RCC 7860 (cell line): ENCODE measurements at regions not wholly inside any gene's neighbourhood (a gene's known extent, or its start where the extent isn't known, plus 50 kb on each side); places are given as distances from the start of the nearest gene placed in this dataset.

Source experiments
- DNase-seq: peaks from one replicate; pipeline ENCODE4 v3.0.0-alpha.2; 2015; ENCODE audit warnings: low spot score
- FAIRE-seq: peaks from 2 replicates; lab custom pipeline; 2012; peaks lifted over from hg19 to GRCh38; lab: Jason Lieb, UNC

DNA sequence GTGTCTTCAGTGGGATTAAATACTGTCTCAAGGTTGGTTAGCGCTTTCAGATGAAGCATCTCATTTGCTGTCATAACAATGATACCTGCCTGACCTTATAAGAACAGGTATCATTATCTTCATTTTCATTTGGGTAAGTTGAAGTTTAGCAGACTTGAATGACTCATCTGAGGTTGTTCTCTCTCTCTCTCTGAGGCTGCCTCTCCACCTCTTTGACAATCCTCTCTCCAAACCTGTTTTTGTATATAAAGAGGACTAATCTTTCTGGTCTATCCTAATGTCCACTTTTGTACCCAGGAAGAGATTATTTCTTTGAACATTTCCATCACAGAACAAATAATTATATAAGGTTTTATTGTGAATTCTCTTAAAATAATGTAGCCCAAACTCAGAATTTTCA, 291.4 kb downstream of the KLF6 start:
- DNase-seq = no peak
- FAIRE-seq = no peak

DNA sequence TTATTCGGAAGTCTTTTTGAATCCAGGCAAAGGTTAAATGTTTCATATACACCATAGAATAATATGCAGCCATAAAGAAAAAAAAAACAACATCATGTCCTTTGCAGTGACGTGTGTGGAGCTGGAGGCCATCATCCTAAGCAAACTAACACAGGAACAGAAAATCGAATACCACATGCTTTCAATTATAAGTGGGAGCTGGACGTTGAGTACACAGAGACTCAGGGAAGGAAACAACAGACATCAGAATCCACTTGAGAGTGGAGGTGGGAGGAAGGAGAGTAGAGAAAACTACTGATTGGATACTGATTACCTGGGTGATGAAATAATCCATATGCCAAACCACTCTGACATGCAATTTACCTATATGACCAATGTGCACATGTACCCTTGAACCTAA, 293.4 kb downstream of the KLF6 start:
- FAIRE-seq (no peak), DNase-seq (no peak)

DNA sequence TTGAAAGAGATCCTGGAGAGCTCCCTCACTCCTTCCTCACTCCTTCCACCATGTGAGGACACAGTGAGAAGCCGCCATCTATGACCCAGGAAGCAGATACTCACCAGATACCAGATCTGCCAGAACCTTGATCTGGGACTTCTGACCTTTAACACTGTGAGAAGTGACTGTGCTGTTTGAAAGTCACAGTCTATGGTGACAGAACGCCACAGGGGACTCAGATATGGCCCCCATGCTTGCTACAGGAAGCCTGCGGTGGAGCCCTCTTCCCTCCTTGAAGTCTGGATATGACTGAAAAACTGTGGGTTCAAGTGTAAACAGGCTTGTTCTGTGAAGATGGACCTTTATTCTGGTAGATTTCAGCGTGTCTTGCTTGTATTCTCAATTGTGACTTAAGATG, 297.8 kb downstream of the KLF6 start:
- FAIRE-seq (no peak), DNase-seq (no peak)

DNA sequence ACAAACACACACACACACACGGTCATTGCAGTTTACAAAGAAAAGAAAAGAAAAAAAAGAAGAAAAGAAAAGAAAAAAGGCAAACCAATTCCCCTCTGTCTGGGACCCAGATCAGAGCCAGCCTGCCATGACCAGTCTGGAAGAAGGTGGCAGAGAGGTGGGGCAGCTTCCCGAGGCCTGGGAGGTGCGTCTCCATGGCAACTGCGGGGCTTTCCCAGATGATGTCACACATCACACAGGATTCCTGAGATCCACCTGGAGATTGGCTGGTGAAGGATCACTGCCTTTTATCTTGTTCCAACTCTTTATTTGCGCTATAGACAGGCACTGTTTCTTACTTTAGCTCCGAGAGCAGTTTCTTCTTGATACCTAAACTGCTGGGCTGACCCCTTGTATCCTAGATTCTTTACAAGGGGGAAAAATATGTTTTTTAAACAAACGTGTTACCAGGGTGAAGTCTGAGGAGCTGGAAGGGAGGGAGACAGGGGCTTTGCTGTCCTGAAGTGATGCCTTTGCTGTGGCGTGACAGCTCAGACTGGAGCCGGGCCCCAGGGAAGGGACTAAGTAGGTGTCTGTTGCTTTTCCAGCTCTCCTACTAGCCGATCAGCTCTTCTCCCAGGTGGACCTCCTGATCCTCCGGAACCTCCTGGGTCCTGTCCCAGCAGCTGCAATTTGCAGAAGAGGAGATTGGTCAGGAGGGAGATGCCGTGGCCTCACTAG, 298.5 kb downstream of the KLF6 start:
- DNase-seq (peak; percentile 92), FAIRE-seq (peak; percentile 93)

DNA sequence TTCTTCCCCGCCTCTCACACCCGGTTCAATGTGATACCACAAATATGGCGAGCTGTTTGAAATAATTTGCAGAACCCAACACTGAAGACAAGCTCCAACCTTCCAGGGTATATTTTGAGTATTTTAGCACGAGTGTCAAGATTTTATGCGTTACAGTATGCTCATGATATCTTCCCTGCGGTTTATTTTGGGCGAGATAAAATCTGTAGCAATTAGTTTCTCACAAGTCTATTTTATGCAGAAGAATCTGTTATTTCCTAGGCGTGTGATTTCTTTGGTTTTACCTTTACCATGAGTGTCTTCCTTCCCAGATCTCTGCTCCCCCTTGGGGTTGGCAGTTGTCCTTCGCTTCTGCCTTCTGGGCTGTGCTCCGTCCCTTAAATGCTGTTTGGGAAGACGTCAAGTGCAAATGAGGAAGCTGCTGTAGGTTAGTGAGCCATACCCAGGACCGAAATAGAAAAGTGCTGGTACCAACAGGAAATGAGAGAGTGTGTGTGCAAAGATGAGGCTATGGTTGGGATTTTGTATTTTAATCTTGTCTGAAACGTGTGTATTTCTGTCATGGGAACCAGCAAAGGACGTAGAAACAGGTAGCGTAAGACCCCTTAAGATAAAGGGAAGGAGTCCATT, 299.8 kb downstream of the KLF6 start:
- FAIRE-seq (no peak), DNase-seq (no peak)

DNA sequence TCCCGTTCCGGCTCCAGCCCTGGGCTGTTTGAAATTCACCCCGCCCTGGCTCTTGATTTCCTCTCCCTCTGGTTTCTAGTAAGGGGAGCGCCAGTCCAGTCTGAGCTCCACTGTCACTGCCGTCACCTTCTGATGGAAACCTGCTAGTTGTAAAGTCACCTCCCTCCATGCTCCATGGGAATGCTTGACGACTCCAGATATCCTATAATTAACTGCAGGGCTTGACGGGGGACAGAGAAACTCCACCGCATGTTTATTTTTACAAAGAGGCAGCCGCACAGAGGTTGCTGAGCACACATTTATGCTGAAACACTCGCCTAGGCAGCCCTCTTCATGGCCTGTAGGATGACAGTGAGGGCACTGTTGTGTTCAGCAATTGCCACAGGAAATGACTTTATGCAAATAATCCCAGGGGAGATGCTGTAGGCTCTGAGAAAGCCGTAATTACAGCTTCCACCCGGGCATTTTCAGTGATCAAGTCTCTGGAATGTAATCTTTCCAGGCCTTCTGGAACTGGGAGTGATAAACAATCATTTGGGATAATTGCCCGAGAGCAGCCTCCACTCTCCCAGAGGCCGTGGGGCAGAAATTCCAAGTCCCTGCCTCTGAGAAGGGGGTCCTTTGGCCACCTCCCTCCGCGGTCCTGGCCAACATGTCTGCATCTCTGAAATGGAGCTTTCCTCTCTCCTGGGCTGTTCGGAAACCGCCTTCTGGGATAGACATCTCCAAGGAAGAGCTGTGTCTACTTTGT, 300.5 kb downstream of the KLF6 start:
- FAIRE-seq (no peak), DNase-seq (no peak)

DNA sequence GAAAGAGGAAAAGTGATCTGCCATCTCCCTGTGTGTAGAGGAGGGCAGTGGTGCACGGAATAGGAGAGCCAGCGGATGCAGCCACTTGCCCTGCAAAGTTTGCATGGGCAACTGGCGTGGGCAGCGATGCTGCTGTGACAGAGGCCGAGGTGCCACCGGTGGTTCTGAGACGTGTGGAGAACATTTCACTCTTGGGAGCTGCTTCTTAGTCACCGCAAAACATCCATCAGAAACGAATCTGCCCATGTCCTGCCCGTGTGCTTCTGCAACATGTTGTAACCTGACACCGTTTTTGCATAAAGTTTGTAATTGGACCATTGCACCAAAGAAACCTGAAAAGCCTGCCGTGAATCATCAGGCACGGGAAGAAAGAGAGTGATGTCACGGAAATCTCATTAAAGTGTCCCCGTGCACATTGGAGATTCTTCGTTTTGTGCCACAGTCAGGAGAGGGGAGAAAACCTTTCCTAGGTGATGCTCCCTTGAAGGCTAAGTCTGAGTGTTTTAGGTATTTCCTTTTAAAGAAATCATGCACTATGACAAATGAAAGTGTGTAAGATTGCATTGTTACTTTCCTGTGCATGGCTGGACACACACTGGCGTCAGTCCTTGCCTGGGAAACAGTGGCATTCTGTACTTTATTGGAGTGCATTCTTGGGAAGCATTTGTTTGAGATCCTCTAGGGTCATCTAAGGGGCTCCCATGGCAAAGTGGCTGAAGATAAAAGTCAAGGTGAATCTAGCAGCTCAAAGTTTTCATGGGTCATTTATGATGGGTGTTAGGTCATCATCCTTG, 302.6 kb downstream of the KLF6 start:
- DNase-seq (peak; percentile 96), FAIRE-seq (peak; percentile 95)

DNA sequence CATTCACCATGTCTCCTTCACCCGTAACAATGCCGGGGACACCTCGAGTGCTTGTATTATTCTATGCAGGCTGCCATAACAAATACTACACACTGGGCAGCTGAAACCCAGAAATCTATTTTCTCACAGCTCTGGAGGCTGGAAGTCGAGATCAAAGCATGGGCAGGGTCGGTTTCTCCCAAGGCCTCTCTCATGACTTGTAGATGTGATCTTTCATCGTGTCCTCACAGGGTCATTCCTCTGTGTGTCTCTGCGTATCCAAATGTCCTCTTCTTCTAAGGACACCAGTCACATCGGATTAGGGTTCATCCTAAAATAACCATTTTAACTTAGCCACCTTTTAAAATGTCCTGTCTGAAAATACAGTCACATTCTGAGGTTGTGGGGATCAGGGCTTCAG, 303.5 kb downstream of the KLF6 start:
- FAIRE-seq = no peak

DNA sequence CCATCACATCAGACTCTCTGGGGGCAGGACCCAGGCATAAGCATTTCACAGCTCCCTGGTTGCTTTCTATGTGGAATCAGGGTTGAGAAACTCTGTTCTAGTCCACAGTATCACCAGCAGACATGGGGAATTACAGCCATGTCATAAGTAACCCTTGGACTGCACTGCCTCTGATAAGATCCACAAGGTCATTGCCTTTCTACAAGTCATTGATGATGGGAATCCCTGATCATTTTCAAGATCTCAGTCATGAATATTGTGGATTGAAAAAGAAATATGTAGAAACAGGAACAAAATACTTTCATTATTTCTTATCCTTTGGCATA, 304.1 kb downstream of the KLF6 start:
- FAIRE-seq (no peak), DNase-seq (no peak)

More for the DNA sequence above, 303.5 kb downstream of the KLF6 start:
- no peak for DNase-seq

DNA sequence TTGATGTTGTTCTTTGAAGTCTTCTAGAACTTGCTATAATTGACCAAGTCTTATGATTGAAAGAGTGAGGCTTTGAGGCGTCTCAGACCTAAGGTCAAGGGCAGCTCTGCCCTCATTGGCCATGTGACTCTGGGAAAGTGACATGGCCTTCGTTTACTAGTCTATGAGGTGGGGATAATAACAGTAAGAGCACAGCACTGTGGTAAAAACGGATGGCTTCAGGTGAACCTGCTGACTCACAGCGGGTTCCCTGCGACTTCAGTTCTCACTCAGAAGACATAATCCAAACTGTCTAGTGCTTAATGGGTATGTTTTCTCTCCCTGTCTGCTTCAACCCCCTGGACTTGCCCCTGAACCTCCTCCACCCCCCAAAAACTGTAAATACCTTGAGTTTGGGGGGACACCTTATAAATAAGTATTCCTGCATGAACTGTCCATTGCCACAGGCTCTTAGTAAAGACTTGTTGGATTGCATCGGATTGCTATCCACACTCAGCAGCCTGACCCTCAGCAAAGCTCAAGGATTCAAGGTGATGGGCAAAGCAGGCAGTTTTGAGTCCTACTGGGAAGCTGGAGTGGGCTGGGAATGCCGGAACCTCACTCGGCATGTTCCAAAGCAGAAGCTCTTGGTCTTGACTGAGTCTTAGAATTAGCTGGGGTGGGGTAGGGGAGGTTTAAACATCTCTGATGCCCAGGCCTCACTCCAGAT, 304.6 kb downstream of the KLF6 start:
- FAIRE-seq (no peak), DNase-seq (no peak)

DNA sequence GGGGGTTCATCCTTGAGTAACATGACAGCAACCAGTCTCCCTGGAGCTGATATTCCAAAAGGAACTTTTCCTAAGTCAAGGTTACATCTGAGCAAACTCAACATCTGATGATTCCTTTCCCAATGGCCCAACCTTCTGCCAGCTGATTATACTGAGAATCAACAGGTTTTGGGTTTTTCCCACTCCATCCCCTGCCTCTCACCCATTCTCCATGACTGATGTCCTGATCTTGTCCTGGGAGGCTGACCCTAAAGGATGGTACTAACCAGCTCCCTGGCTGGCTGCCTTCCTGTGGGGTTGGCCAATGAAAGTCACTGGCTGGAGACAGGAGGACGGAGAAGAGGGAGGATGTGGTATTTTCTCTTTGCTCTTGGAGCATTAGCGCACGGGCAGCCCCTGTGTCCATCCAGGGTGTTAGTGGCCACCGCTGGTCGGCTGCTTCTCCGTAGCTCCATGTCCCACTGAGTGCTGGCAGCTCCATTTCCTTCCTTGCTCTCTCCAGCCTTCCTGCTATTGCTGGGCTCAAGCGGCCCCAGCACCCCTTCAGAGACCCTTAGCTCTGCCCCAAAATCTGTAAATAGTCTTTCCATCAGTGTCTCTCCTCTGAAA, 306.2 kb upstream of the PITRM1 start:
- FAIRE-seq = no peak
- DNase-seq = no peak

DNA sequence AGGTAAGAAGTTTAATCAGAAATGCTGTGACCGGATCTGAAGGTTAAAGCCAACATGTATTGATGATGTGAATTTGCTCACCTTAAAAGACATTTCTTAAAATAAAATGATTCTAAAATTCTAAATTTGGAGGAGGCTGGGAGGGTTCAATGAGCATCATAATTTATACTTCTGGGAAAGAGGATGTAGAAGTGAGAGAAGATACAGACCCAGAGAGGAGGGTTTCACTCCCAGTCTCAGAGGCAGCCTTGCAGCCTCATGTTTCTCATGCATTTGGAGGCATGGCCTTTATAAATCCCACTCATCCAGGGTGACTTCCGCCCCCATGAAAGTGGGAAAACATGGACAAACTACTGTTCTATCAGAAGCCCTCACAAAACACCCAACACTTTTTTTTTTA, 305.6 kb upstream of the PITRM1 start:
- DNase-seq = no peak
- no peak for FAIRE-seq

DNA sequence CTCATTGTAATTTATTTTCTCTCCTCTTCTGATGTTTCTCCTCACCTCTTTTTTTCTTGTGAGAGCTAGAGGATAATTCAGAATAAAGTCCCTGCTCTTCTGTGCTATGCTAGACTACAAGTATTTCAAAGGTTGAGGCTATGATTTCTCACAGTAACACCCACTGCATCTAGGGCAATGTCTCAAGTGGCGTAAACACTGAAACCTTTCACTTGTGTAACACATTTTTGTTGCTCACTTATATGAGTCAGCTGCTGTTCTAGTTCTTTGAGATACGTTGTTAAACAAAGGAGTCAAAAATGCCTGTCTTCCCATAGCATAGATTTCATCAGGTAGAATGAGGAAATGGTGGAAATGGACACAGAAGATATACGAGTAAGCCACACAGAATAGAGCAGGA, 305.1 kb upstream of the PITRM1 start:
- FAIRE-seq (peak; percentile 71), DNase-seq (peak; percentile 64)

DNA sequence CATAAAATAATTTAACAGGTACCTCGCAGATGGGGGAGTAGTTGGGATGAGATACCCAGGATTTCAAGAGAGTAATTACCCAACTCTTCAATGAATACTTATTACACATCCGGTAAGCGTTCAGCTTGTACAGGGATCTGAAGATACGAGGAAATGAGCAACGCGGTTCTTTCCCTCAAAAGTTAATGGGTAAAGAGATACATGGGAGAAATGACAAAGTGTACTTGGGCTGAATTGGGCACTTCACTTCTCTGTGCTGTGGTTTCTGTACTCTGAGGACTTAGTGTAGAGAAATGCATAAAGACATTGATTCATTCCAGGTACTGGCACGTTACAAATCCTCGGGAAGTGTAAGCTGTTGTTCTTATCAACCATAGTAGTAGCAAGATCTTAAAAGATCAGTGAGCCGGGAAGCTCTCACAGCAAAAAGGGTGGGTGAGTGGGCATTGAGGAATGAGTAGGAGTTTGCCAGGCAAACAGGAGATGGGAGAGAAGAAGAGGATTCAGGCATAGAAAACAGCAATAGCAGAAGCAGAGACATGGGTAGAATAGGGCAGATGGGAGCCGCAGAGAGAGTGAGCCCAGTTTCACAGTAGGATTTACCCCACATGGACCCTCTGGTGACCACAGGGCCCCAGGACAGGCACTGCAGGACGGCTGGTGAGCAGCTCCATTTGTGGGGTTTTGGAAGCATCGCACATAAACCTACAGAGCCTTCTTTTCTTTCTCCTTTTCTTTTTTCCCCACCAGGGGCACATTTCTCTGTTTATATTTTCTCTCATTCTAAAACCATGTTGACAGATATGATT, 304.3 kb upstream of the PITRM1 start:
- DNase-seq = peak; percentile 95
- FAIRE-seq = peak; percentile 97

DNA sequence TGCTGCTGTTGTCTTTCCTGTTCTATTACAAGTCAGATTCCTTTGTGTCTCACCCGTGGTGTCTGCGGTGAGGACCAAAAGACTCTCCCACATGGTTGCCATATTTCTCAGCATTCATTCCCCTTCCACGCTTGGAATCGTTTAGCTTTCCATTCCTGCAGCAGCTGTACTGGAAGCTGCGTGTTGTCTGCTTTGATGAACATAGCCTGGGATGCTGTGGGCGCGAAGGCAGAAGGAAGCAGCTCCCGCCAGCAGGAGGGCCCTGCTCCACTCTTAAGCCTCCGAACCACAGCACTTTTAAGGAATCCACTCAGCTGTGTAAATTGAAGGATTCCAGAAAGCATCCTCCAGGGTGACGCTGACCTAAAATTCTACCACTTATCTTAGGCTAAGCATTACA, 303.6 kb upstream of the PITRM1 start:
- no peak for FAIRE-seq

DNA sequence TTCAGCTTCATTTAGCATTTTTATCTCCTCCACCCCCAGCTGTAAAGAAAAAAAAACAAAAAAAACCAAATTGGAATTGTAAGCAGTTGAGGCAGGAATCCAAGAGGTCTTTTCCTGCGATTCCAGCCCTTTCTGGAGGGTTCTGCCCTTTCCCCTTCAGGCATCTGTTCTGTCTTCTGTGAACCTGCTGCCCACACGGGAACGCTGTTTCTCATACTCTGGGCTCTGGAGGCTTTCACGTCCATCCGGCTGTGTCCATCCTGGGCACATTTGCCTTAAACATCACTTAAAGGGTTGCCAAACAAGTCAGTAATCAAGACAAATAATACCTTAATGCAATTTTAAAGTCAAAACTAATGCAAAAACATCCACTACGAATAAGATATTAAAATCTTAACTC, 302.8 kb upstream of the PITRM1 start:
- DNase-seq (no peak), FAIRE-seq (no peak)

More for the DNA sequence above, 303.6 kb upstream of the PITRM1 start:
- peak; percentile 72 for DNase-seq

DNA sequence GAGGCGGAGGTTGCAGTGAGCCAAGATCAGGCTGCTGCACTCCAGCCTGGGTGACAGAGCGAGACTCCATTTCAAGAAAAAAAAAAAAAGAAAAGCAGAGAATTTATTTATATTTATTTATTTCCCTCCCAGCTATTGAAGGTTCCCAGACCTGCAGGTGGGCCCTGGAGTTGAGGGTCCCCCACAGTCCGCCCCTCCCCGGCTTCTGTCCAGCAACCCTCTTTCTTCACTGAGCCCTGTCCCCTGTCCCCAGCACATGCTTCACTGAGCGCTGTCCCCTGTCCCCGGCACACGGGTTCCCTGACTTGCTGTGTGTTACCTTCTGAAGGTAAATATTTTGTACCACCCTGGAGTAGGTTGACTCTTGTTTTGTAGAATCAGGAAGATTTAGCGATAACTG, 301.7 kb upstream of the PITRM1 start:
- DNase-seq (no peak), FAIRE-seq (no peak)

DNA sequence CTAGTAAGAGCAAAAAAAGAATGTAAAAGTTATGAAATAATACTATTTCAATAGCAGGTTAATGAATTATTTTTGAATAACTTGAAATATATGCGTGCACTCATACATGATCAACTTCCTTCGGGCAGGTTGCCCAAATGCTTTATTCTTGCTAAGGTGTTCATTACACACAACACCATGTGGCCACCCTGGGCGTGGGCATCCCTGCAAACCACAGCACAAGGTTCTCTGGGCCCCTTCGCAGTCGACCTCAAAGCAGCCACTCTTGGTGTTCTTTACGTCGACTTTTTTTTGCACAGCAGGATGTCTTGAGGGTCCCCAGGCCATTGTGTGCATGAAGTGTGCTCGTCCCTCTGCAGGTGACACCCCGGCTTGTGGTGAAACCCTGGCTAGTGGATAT, 300.7 kb upstream of the PITRM1 start:
- DNase-seq = peak; percentile 33
- no peak for FAIRE-seq

DNA sequence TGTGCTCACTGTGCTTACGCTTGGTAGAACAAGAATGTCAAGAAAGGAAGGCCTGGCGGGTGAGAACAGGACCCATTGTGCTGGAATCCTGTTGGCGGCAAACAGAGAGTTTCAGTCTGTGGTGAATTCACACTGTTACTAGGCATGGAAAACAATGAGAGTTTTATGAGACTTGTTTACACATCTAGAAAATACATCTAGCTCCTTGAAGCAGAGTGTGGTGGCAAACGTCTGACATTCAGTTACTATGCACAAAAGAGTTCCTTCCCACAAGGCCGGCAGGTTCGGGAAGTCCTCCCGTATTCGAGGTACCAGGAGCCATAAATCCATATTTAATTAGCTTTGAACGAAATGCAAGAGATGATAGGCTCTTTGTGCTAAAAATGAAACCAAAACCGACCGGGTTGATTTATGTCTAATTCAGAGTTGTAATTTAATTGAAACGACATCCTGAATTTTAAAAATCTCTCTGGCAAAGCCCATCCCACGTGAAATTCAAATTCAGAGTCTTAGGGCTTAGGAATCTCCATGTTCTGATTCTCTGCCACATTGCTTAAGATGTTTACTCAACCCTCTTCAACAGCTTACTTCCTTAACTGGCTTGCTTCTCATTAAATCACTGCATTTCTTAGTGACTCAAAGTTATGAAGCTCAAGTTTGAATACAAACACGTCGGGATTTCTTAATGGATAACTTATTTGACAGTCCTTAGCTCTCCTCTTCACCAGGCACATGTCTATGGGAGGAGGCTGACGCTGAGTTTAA, 299.9 kb upstream of the PITRM1 start:
- peak; percentile 95 for FAIRE-seq
- peak; percentile 92 for DNase-seq
